Tibial artery (tissue), 4 donors: ENCODE measurements at regions not wholly inside any gene's neighbourhood (a gene's known extent, or its start where the extent isn't known, plus 50 kb on each side); places are given as distances from the start of the nearest gene placed in this dataset.

Experiments
- DNase-seq, 2 donors: peaks; one replicate each; pipeline ENCODE4 v3.0.0-alpha.2; 2019
- H3K27ac ChIP-seq, 2 donors: fragments of 200-600 bp; sonication (generic) in 1 of 2; 1 replicate in 1 of 2; 2 replicates in 1 of 2; pipeline ENCODE4 v1.5.1; 2018 to 2019; ENCODE audit warnings: mild to moderate bottlenecking in 1 of 2
- H3K27me3 ChIP-seq, 2 donors: fragments of 200-600 bp; sonication (generic) in 1 of 2; one replicate each; pipeline versions ENCODE4 v1.5.1 to v1.6.0; 2016 to 2019
- H3K36me3 ChIP-seq, 3 donors: fragments of 200-600 bp; sonication (generic) in 2 of 3; one replicate each; pipeline ENCODE4 v1.5.1; 2016 to 2019; ENCODE audit warnings: mild to moderate bottlenecking in 2 of 3
- H3K4me1 ChIP-seq, 4 donors: fragments of 200-600 bp; sonication (generic) in 2 of 4; 1 replicate in 3 of 4; 2 replicates in 1 of 4; pipeline ENCODE4 v1.5.1; 2016 to 2019
- H3K4me3 ChIP-seq, 2 donors: fragments of 200-600 bp; sonication (generic) in 1 of 2; 1 replicate in 1 of 2; 2 replicates in 1 of 2; pipeline ENCODE4 v1.5.1; 2018 to 2019; ENCODE audit warnings: mild to moderate bottlenecking in 2 of 2
- H3K9me3 ChIP-seq, 3 donors: fragments of 200-600 bp; sonication (generic) in 1 of 3; one replicate each; pipeline ENCODE4 v1.5.1; 2016 to 2019
- intact Hi-C: fragments of 100-400 bp; cut with DNase I; formaldehyde crosslinking; loops from one replicate; pipeline ENCODE4 v1.15.0; 2023; ENCODE audit warnings: low total_unique reads
- TF ChIP-seq, protein P1 (sequence below), 2 experiments: fragments of 200-600 bp in 1 of 2; fragments of 450-650 bp in 1 of 2; IDR thresholded peaks; one replicate each; pipeline ENCODE4 v1.5.1; 2017 to 2019; ENCODE audit warnings: antibody characterized with exemption in 2 of 2, mild to moderate bottlenecking in 1 of 2, moderate library complexity in 1 of 2

DNA sequence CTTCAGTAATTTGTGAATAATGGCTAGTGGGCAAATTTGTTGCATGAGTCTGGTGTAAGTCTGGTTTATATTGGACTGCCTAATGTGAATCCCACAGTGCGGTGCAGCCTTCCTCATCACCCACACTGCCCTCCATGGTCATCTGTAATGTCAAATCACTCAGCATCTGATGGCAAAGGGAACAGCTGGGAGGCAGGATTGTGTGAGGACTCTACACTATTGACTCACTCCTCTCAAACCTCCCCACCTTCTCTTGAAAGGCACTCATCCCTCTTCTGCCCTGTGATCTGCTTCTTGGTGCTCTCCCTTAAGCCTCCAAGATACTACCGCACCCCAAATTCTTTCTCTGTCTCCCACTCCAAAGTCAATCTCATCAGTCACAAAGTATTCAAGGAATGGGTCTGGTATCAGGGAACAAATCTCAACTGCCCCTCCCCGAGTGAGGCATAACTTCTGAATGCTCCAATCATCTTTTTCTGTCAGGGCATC, 146.0 kb upstream of the BEND6 start:
- Histone ChIP-seq H3K27me3 (no peaks in the 10 kb centered on the region), H3K4me3 (no peak overlapping the region), H3K36me3 (no peaks in the 10 kb centered on the region), H3K9me3 (no peaks in the 10 kb centered on the region), H3K4me1 (peaks cover 0 to 65% (median 16%) of the 10 kb centered on the region in 4 donors), H3K27ac (no peak overlapping the region)
- TF ChIP-seq, protein P1, sequence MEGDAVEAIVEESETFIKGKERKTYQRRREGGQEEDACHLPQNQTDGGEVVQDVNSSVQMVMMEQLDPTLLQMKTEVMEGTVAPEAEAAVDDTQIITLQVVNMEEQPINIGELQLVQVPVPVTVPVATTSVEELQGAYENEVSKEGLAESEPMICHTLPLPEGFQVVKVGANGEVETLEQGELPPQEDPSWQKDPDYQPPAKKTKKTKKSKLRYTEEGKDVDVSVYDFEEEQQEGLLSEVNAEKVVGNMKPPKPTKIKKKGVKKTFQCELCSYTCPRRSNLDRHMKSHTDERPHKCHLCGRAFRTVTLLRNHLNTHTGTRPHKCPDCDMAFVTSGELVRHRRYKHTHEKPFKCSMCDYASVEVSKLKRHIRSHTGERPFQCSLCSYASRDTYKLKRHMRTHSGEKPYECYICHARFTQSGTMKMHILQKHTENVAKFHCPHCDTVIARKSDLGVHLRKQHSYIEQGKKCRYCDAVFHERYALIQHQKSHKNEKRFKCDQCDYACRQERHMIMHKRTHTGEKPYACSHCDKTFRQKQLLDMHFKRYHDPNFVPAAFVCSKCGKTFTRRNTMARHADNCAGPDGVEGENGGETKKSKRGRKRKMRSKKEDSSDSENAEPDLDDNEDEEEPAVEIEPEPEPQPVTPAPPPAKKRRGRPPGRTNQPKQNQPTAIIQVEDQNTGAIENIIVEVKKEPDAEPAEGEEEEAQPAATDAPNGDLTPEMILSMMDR (IDR thresholded peaks at IDR 0.05): no peak
- no peak for DNase-seq
- intact Hi-C loops: no loop called here

DNA sequence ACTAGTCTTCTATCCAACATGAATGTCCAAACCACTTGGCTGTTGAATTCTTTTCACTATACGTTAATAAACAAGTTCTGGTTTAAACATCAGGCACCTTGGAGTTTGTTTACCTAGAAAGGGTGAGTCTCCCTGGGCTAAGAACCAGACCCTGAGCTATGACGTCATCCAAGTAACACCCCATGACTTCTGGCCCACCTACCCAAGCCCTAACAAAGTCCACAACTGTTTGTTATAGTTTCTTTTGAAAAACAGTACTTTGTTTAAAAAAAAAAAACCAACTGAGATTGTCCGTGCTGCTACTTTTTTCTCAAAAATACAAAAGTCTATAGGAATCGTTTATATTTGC, 146.9 kb upstream of the BEND6 start:
- H3K27me3 ChIP-seq: no peaks in the 10 kb centered on the region
- intact Hi-C loops: no loop called here

GRCh38 chr6:56807326-56807988, 147.4 kb upstream of the BEND6 start:
- Histone ChIP-seq H3K27me3 (no peaks in the 10 kb centered on the region), H3K4me3 (no peak overlapping the region), H3K36me3 (no peaks in the 10 kb centered on the region), H3K27ac (no peak overlapping the region), H3K9me3 (no peaks in the 10 kb centered on the region), H3K4me1 (peaks cover 0 to 74% (median 21%) of the 10 kb centered on the region in 4 donors)
- intact Hi-C loops: no loop called here
- no peak for DNase-seq
- TF ChIP-seq, protein P1 (IDR thresholded peaks at IDR 0.05): no peak

More for the DNA sequence above, 146.9 kb upstream of the BEND6 start:
- Histone ChIP-seq H3K9me3 (no peaks in the 10 kb centered on the region), H3K36me3 (no peaks in the 10 kb centered on the region), H3K4me1 (peaks cover 0 to 69% (median 18%) of the 10 kb centered on the region in 4 donors), H3K27ac (no peak overlapping the region), H3K4me3 (no peak overlapping the region)
- TF ChIP-seq, protein P1 (IDR thresholded peaks at IDR 0.05): no peak
- no peak for DNase-seq

DNA sequence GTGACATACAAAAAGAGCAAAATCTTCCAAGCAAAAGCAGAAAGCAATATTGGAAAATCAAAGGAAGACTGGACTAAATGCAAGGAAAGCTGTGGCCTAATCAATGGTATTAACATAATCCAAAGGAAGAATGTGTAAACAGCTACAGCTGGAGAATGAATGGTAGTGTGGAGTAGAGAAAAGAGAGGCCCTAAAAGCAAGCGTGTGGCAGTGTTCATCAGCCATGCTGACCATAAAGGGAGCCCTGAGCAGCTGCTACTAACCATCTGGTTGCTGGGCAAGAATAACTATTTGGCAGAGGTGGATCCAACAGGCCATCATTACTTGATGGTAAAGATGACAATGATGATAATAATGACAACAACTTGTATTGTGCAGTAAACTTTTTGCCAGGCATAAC, 148.5 kb upstream of the BEND6 start:
- DNase-seq: no peak
- Histone ChIP-seq H3K27me3 (no peaks in the 10 kb centered on the region), H3K4me1 (peaks cover 0 to 66% (median 22%) of the 10 kb centered on the region in 4 donors), H3K9me3 (no peaks in the 10 kb centered on the region), H3K27ac (no peak overlapping the region), H3K36me3 (no peaks in the 10 kb centered on the region), H3K4me3 (no peak overlapping the region)
- intact Hi-C loops: no loop called here
- TF ChIP-seq, protein P1 (IDR thresholded peaks at IDR 0.05): no peak

GRCh38 chr6:56804996-56805395, 149.9 kb upstream of the BEND6 start:
- Histone ChIP-seq H3K27me3 (no peaks in the 10 kb centered on the region), H3K4me1 (peaks cover 0 to 63% (median 22%) of the 10 kb centered on the region in 4 donors), H3K9me3 (no peaks in the 10 kb centered on the region), H3K27ac (peak overlapping the region in 1 of 2 donors; percentile 4), H3K36me3 (no peaks in the 10 kb centered on the region), H3K4me3 (no peak overlapping the region)
- intact Hi-C loops: no loop called here
- TF ChIP-seq, protein P1 (IDR thresholded peaks at IDR 0.05): no peak
- DNase-seq: no peak
